ENCODE measurements at regions not wholly inside any gene's neighbourhood (a gene's known extent, or its start where the extent isn't known, plus 50 kb on each side); places are given as distances from the start of the nearest gene placed in this dataset.

DNA sequence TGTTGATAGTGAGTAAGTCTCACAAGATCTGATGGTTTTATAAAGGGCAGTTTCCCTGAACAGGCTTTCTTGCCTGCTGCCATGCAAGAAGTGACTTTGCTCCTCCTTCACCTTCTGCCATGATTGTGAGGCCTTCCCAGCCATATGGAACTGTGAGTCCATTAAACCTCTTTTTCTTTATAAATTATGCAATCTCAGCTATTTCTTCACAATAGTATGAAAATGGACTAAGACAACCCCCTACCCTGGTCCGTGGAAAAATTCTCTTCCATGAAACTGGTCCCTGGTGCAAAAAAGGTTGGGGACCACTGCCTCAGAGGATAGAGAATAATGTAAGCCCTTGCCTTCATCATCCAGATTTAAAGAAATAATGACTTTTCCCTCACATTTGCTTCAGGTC, 861.3 kb downstream of the QKI start:
- no peak for DNase-seq

- DNase-seq = no peak
Measured at GRCh38 chr6:164274493-164274892, 860.0 kb downstream of the QKI start.

- DNase-seq = no peak
Measured at GRCh38 chr6:164273491-164273890, 859.0 kb downstream of the QKI start.

DNA sequence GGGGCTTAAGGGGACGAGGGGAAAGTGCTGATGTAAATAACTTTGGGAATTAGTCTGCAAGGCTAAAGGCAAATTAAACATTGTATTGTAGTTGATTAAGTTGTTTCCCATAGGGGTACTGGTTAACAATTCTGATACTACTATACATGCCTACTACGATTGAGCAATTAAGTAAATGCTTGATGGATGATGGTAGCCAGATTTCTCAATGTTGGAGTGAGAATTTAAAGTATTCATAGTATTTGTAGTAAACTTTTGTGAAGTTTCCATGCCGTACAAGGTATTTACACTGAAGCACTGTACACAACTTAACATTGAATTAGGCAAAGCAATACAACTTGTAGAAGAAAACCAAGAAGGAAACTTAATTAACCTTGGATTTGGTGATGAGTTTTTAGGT, 852.3 kb downstream of the QKI start:
- no peak for DNase-seq

GRCh38 chr6:164262348-164262747, 847.8 kb downstream of the QKI start:
- DNase-seq = no peak

DNA sequence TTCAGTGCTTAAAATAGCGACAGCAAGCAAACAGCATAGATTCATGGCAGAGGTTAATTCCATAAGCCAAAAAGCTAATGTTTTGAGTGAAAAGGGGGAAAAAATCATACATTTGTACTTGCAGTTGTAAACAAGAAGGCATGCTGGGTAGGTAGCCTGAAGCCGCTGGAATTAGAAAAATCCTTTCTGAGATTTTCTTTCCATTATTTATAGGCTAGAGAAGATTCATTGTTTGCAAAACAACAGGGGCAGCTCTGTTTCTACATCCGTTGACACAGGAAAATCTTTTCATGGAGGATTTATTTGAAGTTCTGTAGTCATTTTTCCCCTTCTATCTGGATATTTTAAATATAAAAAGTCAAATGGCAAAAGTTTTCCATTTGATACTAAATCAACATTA, 843.9 kb downstream of the QKI start:
- DNase-seq = no peak

DNA sequence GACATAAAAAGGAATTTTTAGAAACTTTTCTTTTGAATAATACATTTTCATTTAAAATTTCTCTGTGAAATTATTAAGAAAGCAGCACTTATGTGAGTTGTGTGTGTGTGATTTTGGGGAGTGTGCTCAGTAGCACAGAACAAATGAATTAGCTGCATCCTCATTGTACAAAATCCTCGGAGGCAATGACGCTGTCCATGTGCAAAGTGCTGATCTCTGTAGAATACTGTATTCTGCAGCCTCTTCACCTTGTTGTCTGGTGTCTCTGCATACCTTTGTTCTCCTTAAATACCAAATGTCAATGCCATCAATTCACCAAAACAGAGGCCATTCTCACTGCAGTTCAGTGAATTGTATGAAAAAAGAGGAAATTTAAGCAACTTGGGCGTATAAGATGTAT, 838.4 kb downstream of the QKI start:
- DNase-seq = no peak

- DNase-seq = no peak
Measured at GRCh38 chr6:164252291-164252690, 837.8 kb downstream of the QKI start.

DNA sequence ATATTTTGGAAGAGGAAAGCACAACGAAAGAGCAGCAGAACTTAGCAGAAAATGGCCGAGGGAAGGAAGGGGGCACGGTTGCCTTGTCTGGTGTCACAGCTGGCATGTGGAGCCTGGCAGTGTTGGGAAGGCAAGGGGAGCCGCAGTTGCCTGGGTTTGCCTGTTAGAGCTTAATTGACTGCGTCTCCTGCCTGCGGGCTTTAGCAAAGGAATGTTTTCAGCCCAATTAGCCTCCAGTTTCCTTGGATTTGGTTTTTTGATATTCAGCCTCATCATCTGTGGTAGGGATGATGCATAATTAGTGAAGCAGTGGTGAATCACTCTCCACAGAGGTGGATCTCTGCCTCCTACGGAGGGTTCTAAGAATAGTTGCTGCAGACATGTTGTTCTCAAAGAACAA, 832.6 kb downstream of the QKI start:
- DNase-seq = no peak

GRCh38 chr6:164246082-164246481, 831.6 kb downstream of the QKI start:
- no peak for DNase-seq

DNA sequence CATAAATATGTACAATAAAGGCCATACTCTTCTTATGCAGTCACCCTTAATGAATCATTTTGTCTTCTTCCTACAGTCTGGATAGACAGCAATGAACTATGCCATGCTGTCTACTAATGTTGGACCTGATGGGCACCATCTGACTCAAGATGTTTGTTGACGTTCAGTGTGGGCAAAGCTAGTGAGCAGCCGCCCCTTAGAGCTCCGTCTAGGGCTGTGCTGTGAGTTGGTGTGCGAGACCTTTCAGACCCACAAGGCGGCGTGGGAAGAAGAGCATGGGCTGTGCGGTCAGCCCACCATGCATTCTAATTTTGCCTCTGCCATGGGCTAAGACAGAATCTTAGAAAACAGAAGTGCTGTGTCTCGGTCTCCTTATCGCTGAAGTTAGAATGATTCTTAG, 829.4 kb downstream of the QKI start:
- DNase-seq = no peak

DNA sequence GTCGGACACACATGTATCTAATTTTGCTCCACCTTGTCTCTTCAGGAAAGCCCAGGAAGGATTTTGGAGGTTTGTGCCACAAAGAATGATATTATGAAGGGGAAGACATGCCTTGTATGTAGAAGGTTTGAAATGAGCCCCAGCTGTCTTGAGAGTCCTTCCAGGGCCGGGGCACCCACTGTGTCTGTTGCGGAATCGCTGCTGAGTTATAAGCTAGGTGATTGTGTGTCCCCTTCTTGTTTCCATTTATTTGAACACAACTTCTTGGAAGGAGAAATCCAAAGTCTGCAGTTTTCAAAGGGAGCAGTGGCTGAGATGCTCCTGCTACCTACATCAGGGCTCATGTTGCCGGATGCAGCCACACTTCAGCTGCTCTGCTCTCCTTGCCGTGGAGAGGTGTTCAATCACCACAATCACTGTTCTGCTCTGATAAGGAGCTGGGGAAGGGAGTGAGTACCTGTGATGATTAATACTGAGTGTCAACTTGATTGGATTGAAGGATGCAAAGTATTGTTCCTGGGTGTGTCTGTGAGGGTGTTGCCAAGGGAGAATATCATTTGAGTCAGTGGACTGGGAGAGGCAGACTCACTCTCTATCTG, 828.6 kb downstream of the QKI start:
- no peak for DNase-seq

- DNase-seq = no peak
Measured at GRCh38 chr6:164230804-164231203, 816.3 kb downstream of the QKI start.

DNA sequence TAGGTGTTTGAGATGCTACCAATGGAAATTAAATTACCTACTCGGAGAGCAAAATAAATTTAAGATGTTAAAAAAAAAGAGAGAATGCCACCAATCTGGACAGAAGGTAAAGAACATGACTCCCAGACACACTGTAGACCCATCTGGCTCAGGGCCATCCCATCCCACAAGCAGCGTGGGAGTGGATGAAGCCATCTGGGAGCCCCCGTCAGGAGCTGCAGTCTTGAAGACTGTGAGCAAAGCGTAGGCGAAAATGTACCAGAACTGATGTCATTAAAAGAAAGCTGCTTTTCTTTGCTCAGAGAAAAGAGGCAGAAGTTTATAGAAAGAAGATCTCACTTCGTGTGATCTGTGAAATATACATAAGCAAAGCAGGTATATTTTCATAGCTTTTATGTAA, 815.7 kb downstream of the QKI start:
- no peak for DNase-seq

DNA sequence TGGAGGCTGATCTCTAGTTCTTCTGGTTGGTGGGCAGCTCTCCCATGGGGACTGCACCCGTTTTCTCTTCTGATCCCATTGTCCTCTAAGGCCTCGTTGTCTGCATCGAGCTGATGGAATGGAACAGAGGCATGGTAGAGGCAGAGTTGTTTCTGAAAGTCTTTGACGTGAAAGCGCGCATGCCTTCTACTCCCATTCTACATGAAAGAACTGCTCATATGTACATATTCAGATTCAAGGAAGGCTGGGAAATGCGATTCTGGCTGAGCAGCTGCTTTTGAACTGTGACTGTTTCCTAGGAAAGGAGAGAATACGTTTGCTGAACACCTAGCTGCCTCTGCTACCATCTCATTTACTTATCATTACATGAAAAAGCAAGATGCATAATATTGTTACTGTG, 815.2 kb downstream of the QKI start:
- DNase-seq = no peak

DNA sequence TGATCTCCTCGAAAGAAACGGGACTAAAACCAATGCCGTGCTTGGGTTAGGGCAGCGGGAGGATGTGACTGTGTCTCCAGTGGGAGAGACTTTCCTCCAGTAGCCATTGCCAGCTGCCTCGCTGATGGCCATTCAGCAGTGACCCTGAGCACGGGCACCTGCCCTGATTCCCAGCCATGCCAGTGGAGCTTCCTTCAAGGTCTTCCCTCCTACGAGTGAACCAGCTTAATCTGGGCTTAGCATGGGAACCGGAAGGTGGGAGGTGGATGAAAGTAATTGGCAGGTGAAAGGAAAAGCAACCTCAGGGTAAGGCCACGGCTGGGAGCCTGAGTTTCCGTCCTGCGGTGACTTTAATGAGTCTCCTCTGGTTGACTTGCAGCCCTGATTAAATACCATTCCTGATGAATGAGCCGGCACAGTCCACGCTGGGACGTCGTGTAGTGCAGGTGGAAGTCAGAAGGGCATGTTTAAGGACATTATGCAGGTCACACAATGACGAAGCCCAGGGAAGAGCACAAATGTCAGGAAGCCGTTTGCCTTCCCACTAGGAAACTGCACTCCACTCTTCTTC, 813.5 kb downstream of the QKI start:
- no peak for DNase-seq

DNA sequence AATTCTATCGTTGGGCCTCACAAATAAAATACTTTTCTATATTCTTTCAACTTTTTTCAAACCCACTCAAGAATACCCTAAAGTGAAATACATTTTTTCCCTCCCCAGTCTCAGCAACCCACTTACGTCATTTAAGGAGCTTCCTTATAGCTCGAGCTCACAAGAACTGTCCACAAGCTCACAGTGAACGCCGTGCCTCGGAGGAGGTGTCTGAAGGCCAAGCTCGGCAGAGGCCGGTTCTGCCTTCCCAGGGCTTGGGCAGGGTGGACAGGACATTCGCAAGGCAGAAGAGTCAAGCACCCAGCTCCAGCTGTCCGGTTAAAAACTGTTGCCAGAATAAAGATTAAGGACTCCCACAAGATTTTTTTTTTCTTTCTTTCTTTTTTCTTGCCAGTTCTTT, 802.3 kb downstream of the QKI start:
- DNase-seq = no peak

DNA sequence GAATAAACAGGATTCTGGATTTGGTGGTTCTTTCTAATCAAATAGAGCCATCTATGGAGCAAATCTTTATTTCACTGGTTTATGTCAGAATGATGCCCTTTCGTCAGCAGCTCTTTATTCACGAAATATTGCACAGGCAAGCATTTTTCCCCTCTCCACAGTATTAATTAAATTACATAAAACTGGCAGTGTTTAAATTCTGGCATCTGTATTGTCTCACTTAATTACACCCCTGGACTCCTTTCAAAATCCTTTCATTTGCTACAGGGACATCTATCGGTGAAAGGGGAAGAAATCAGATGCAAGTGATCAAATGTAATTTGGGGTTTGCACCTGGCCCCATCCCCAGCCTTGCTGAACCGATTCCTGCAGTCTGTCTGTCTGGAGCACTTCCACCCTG, 801.9 kb downstream of the QKI start:
- no peak for DNase-seq

DNA sequence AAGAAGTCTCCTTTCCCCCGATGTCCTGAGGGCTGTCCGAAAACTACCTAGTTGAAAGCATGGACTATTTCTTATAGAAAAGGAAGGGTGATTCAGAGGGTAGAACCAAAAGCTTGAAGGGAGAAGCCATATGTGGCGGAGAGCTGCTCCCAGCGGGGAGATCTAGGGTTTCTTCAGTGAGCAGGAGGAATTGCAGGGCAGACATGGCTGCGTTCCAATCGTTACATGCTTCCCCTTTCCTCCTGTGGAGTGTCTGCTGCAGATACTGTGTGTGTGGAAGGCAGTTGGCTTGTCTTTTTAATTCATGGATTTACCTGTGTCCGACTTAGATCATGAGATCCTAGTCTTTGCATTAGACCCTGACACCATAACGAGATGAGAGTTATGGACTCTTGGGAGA, 799.5 kb downstream of the QKI start:
- no peak for DNase-seq

GRCh38 chr6:164211254-164211653, 796.7 kb downstream of the QKI start:
- DNase-seq = no peak

DNA sequence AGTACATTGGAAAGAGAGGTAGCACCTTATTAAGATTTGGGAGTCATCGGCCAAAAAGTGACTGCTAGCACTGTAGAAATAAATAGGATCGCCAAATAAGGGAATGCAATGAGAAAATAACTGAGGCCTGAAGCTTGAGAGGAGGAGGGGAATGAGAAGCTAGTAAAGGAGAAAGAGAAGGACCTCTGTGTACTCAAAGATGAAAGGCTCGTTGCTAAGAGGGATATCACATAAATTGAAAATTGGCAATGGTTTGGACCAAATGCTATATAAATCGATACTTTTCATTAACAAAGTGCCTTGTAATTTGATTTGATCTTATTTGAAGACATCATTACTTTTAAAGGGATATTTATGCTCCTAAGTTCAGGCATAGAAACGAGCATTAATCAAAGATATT, 796.3 kb downstream of the QKI start:
- no peak for DNase-seq

- no peak for DNase-seq
Measured at GRCh38 chr6:164210323-164210722, 795.8 kb downstream of the QKI start.

- DNase-seq = no peak
Measured at GRCh38 chr6:164208371-164208770, 793.9 kb downstream of the QKI start.

DNA sequence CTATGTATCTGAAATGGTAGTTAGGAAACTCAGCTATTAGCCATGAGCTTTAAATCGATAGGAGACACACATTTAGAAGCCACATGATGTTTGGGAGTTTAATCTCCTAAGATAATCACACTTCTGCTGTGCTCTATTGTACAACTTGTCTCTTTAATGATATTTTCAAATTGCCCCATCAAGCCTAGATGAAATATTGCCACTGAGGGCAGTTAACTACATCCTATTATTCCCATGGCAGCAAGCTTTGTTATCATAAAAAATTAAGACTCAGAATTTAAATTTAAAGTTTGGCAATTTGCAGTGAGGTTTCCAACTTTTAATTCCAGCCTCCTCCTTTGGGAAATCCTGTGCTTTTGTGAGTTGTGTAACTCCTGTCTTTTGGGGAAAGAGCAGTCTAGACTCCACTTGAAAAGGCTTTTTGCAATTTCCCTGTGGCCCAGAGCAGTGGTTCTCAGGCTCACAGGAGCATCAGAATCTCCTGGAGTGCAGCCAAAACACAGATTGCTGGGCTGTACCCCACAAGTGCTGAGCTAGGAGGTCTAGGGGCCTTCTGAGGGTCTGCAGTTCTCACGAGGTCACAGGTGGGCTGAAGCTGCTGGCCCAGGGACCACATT, 792.4 kb downstream of the QKI start:
- DNase-seq = no peak

DNA sequence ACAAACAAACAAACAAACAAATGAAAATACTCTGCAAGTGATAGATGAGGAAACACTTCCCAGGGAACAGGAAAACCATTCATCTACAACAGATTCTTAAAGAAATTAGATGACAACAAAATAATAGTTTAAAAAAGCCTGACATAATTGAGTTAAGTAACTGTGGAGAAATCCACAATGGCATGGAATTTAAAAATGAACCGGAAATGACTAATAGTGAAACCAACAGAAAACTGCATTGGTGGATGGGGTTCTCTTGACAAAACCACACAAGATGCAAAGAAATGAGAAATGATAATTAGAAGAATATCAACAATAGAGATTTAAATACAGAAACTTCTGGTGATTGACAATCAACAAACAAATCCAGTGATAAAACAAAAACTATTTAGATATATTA, 785.6 kb downstream of the QKI start:
- no peak for DNase-seq

Measured in CD4-positive, alpha-beta T cell treated with Interleukin-1 beta for 1 hour (primary cell).